ENCODE measurements at regions not wholly inside any gene's neighbourhood (a gene's known extent, or its start where the extent isn't known, plus 50 kb on each side); places are given as distances from the start of the nearest gene placed in this dataset.
"Not testable (repeated sequence)": the region's sequence is repeated elsewhere in the genome, so short reads cannot be mapped to it uniquely, and the experiment has no call there.

GRCh38 chr1:203995228-203995627 lies 77.7 kb upstream of the SOX13 start:
- TF ChIP-seq CTCF (IDR thresholded peaks at IDR 0.05; ENCODE audit: control insufficient read depth, extremely low read depth, insufficient read depth), result no peak
- H3K4me3 ChIP-seq (ENCODE audit: low read depth, low read length), result no peak overlapping the region
- no peak for DNase-seq (ENCODE audit: low read depth)

- H3K4me3 ChIP-seq (ENCODE audit: low read depth, low read length), result no peak overlapping the region
- DNase-seq (ENCODE audit: low read depth), result no peak
- no peak for TF ChIP-seq CTCF (IDR thresholded peaks at IDR 0.05; ENCODE audit: control insufficient read depth, extremely low read depth, insufficient read depth)
Observed at GRCh38 chr1:203996126-203996525, 76.8 kb upstream of the SOX13 start.

GRCh38 chr1:203998571-203998970 lies 74.3 kb upstream of the SOX13 start:
- not testable (repeated sequence) for DNase-seq (ENCODE audit: low read depth); H3K4me3 ChIP-seq (ENCODE audit: low read depth, low read length)

GRCh38 chr1:203999618-204000017 lies 73.3 kb upstream of the SOX13 start:
- DNase-seq (ENCODE audit: low read depth), result no peak
- TF ChIP-seq CTCF (IDR thresholded peaks at IDR 0.05; ENCODE audit: control insufficient read depth, extremely low read depth, insufficient read depth), result no peak
- no peak overlapping the region for H3K4me3 ChIP-seq (ENCODE audit: low read depth, low read length)

- DNase-seq (ENCODE audit: low read depth), result no peak
- TF ChIP-seq CTCF (IDR thresholded peaks at IDR 0.05; ENCODE audit: control insufficient read depth, extremely low read depth, insufficient read depth), result no peak
- no peak overlapping the region for H3K4me3 ChIP-seq (ENCODE audit: low read depth, low read length)
Observed at GRCh38 chr1:204001166-204001901, 71.6 kb upstream of the SOX13 start.

GRCh38 chr1:204002614-204003013 lies 70.3 kb upstream of the SOX13 start:
- TF ChIP-seq CTCF (IDR thresholded peaks at IDR 0.05; ENCODE audit: control insufficient read depth, extremely low read depth, insufficient read depth), result no peak
- H3K4me3 ChIP-seq (ENCODE audit: low read depth, low read length), result no peak overlapping the region
- no peak for DNase-seq (ENCODE audit: low read depth)

GRCh38 chr1:204003536-204003935 lies 69.4 kb upstream of the SOX13 start:
- DNase-seq (ENCODE audit: low read depth), result no peak
- no peak overlapping the region for H3K4me3 ChIP-seq (ENCODE audit: low read depth, low read length)
- TF ChIP-seq CTCF (IDR thresholded peaks at IDR 0.05; ENCODE audit: control insufficient read depth, extremely low read depth, insufficient read depth), result no peak
